Renal cortex interstitium (tissue), 11 donors: ENCODE measurements at regions not wholly inside any gene's neighbourhood (a gene's known extent, or its start where the extent isn't known, plus 50 kb on each side); places are given as distances from the start of the nearest gene placed in this dataset.

Experiments used
- DNase-seq, 11 donors: peaks; one replicate each; pipeline ENCODE4 v3.0.0-alpha.2; 2013; ENCODE audit warnings: low read depth in 9 of 11, low spot score in 4 of 11; ENCODE audit errors: extremely low read depth in 1 of 11

- DNase-seq = no peak
Measured at GRCh38 chr13:57784633-57785032, 153.1 kb downstream of the PCDH17 start.

- DNase-seq = no peak
Measured at GRCh38 chr13:57787058-57787791, 155.7 kb downstream of the PCDH17 start.

DNA sequence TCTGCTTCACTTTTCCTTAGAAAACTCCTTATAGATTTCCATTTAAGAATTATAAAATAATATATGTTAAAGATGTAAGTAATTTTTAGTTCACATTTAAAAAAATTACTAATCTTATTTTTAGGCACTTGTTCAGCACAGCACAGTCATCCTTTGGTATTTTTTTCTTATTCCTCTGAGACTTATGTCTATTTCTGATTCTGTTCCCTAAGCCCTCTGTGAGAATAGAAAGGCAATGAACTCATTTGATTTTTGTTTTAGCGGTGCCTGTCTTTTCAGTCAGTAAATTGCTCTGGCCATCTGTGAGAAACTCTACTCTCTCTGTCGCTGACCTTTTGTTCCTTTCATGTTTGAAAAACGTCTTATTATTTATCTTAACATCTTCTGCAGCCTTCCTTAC lies 168.1 kb downstream of the PCDH17 start:
- no peak for DNase-seq

DNA sequence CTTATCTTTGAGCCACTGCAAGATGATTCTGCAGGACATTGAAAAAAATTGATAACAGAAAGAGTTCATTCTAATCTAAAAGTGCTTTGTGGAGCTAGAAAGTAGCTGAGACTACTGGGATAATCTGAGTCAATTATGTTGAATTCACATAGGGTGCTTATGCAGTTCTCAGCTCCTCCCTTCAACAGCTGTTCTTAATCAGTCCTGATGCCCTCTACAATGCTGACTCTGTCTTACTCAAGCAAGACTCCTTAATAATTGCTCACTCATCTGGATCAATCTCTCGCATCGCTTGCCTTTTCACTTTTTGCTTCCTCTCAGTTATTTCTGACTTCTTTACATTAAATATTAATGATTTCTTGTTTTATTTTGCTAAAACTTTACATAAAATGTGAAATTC lies 182.1 kb downstream of the PCDH17 start:
- no peak for DNase-seq

GRCh38 chr13:57815600-57815999 lies 184.1 kb downstream of the PCDH17 start:
- no peak for DNase-seq

- DNase-seq = no peak
Measured at GRCh38 chr13:57820924-57821323, 189.4 kb downstream of the PCDH17 start.

DNA sequence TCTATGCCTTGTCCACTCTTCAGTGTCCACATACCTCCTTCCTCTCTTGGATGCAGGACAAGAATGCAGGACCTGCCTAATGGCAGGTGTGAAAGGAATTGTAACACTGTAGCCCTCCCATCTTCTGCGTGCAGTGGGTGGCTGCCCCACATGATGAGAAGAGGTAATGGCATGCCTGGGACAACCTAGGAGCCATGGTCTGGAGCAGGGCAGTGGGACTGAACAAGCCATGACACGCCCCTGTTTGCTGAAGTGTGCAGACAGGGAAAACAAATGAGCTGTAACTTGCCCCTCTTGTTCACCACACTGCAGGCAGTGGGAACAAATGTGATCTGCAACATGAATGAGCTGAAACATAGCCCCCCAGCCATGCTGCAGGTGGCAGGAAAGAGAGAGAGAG lies 192.2 kb downstream of the PCDH17 start:
- no peak for DNase-seq

DNA sequence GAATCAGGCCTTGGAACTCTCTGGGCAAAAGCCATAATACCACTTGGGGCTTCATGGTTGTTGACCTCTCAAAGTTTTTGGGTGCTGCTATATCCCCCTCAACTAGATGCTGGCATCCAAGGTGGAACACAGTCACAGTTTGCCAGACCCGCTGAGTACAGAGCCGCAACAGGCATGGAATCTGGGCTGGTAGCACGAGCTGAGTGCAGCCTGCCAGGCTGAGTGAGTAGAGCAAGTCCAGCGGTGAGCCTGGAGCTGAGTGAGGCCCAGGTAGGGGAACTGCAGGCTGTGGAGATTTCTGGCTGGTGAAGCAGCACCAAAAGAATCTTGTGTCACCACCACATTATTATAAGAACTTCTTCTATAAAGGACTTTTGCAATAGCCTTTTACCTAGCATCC lies 192.6 kb downstream of the PCDH17 start:
- DNase-seq = no peak

DNA sequence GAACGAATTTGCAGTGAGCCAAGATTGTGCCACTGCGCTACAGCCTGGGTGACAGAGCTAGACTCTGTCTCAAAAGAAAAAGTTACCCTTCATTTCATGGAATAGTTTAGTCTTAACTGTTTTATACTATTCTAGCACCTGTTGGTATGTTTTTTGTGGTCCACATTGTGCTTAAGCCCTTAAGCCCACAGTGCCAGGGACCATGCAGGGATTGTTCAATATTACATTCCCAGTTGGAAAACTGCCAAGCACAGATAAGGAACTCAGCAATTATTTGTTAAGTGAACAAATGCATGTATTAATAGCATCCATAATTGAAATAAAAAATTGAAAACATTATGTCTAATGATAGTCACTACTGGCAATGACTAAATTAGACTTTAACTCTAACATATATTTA lies 193.5 kb downstream of the PCDH17 start:
- no peak for DNase-seq

- DNase-seq = no peak
Measured at GRCh38 chr13:57829496-57829895, 198.0 kb downstream of the PCDH17 start.

DNA sequence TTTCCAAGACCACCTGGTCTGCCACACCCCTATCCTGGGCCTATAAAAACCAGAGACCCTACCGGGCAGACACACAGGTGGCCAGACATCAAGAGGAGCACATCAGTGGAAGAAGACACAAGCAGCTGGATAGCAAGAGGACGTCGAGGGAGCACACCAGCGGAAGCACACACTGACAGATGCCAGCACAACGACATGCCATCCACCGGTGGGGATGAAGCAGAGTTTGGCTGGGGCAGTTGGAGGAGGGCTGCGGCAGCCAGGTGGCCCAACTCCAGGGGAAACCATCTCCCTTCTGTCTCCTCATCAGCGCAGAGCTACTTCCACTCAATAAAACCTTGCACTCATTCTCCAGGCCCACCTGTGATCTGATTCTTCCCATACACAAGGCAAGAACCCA lies 200.6 kb downstream of the PCDH17 start:
- DNase-seq = no peak

GRCh38 chr13:57837801-57838200 lies 206.3 kb downstream of the PCDH17 start:
- no peak for DNase-seq

DNA sequence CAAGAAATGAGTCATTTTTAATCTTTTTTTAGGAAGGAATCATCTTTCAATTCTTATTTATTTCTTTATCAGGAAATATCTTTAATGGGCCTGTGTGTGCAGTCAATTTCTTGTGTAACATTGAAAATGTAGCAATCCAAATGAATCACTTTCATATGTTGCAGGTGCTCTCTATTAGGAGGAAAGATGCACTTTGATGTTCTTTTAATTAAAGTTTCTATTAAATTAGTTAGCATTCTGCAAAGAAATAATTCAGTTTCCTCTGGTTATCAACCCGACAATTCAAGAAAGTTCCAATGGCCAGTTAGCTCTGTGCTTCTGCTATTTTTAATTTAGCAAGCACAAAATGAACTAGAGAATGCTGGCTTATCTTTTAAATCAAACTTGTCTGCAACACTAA lies 212.0 kb downstream of the PCDH17 start:
- no peak for DNase-seq

DNA sequence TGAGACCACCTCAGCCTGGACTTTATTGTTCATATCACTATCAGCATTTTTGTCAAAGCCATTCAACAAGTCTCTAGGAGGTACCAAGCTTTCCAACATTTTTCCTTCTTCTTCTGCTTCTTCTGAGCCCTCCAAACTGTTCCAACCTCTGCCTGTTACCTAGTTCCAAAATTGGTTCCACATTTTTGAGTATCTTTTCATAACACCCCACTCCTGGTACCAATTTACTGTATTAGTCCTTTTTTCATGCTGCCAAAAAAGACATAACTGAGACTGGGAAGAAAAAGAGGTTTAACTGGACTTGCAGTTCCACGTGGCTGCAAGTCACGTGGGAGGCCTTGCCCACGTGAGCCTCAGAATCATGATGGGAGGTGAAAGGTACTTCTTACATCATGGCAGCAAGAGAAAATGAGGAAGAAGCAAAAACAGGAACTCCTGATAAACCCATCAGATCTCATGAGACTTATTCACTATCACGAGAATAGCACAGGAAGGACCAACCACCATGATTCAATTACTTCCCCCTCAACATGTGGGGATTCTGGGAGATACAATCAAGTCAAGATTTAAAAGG lies 215.1 kb downstream of the PCDH17 start:
- no peak for DNase-seq

GRCh38 chr13:57857945-57858344 lies 226.4 kb downstream of the PCDH17 start:
- DNase-seq = no peak

DNA sequence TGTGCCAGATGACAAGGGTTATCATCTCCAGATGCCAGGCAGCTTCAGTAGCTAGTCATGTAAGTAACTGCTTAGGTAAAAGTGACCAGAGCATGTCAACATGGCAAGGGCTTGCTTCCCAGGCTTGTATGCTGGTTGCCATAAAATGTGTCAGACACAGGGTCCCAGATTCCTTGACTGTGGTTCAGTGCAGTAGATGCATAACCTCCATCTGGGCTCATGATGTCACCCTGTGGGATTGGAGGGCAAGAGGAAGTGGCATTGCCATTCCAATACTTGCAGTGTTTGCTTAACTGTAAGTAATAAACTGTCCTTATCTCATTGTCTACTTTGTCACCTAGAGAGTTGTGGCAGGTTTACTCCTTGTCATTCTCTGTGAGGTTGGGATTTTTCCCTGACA lies 226.8 kb downstream of the PCDH17 start:
- DNase-seq = no peak

DNA sequence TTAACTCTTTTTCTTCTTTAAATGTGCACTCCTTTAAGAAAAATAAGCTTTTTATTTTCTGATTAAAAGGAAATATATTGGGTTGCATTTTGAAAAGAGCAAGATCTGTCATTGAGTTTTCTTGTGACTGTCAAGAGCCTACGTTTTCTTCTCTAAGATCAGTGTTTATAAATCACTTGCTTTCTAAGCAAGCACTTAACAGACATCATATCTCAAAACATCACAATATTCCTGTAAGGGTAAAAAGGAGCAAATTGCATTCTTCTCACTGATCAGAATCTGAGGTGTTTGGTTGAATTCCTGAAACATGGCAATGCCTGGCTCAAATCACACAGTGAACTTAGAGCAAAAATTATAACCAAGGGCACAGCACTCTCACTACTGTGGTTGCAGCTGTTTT lies 231.3 kb downstream of the PCDH17 start:
- no peak for DNase-seq

DNA sequence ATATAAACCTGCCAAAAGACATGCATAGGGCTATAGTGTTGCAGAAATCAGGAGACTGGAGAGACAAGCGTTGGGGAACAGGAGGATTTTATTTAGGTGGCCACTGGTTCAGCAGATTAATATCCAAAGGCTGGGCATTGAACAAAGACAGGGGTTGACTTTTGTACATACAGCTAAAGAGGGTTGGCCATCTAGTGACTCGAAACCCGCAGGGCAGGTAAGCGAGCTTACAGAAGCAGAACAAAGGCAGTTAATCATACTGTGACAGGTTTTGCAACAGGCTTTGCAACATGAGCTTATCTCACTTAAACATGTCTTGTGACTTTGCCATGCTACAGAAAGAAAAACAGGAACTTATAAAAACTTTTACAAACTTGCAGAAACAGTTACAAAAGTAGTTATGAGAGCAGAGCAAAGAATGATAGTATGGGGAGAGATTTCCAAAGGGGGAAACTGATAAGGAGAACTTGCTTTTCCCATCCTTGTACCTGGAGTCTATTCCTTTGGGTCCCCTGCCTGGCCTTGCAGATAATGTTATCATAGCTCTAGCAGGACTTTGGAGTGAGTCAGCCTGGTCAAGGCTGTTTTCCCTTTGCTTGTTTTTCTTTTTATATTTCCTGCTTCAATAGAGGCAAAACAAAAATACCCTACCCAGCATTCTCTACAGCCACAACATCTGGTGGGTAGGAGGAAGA lies 234.2 kb downstream of the PCDH17 start:
- DNase-seq = no peak

- DNase-seq = no peak
Measured at GRCh38 chr13:57874530-57874929, 243.0 kb downstream of the PCDH17 start.

DNA sequence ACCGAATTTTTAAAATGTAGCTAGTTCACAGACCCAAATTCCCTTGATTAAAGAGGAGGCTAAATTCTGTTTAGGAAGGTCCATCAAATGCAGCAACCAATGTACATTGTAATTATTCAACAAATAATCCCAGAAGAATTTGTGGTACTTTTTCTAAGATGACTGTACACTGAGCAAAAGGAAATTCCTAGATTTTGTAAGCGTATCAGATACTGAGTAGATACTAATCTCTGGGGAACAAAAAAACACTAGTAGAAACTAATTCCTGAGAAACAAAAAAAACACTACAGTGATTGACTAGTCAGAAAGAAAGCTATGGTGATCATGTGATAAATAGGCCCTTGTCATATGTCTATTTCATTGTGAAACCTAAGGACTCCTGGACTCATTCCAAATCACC lies 246.1 kb downstream of the PCDH17 start:
- no peak for DNase-seq

DNA sequence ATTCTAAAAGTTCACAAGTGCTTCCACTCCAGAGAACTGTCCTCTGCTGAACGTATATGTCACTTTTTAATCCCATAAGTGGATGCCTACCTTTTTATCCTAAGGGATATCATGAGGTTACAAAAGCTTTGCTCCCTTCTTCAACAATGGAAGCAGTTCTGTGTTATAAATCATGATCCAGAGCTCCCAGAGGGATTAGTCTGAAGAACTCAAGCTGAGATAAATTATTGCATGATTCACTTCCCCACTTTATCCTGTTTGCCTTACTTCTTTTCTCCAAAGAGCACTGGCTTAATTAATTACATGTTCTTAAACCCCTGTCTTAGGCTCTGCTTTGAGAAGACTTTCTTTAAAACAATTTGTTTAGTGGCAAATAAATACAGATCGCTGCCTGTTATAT lies 246.7 kb downstream of the PCDH17 start:
- no peak for DNase-seq
